ENCODE measurements at regions not wholly inside any gene's neighbourhood (a gene's known extent, or its start where the extent isn't known, plus 50 kb on each side); places are given as distances from the start of the nearest gene placed in this dataset.
"Not testable (repeated sequence)": the region's sequence is repeated elsewhere in the genome, so short reads cannot be mapped to it uniquely, and the experiment has no call there.

- intact Hi-C loops (cut with DNase I) = no loop called here
These were observed 622.3 kb downstream of the C12orf50 start for GRCh38 chr12:87406926-87407325.

DNA sequence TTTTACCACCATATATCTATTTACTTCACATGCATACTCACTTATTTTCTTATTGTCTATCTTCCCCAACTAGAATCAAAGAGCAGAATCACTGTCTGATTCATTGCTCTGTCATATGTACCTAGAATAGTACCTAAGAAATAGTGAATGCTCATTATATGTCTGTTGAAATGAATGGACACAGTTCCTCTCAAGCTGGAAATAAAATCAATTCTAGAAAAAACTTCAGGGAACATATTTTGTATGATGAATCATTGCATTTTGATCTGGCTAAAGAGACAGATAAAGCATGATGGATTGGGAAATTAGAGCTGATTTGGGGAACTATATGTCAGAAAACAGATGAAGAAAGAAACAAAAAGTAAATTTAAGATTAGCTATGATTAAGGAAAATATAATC is 623.3 kb downstream of the C12orf50 start:
- DNase-seq (no peak), ATAC-seq (no peak)
- Histone ChIP-seq H3K36me3 (no peaks in the 10 kb centered on the region), H3K4me1 (no peaks in the 10 kb centered on the region), H3K9me3 (no peaks in the 10 kb centered on the region), H3K27ac (no peak overlapping the region), H3K27me3 (ENCODE audit: low read depth) (no peaks in the 10 kb centered on the region), H3K4me3 (no peak overlapping the region)
- intact Hi-C loops (cut with DNase I) = no loop called here
- TF ChIP-seq, protein P1, sequence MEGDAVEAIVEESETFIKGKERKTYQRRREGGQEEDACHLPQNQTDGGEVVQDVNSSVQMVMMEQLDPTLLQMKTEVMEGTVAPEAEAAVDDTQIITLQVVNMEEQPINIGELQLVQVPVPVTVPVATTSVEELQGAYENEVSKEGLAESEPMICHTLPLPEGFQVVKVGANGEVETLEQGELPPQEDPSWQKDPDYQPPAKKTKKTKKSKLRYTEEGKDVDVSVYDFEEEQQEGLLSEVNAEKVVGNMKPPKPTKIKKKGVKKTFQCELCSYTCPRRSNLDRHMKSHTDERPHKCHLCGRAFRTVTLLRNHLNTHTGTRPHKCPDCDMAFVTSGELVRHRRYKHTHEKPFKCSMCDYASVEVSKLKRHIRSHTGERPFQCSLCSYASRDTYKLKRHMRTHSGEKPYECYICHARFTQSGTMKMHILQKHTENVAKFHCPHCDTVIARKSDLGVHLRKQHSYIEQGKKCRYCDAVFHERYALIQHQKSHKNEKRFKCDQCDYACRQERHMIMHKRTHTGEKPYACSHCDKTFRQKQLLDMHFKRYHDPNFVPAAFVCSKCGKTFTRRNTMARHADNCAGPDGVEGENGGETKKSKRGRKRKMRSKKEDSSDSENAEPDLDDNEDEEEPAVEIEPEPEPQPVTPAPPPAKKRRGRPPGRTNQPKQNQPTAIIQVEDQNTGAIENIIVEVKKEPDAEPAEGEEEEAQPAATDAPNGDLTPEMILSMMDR (IDR thresholded peaks at IDR 0.05) = no peak

More at GRCh38 chr12:87406926-87407325, 622.3 kb downstream of the C12orf50 start:
- Histone ChIP-seq H3K9me3 (no peaks in the 10 kb centered on the region), H3K4me1 (no peaks in the 10 kb centered on the region), H3K27ac (no peak overlapping the region), H3K4me3 (no peak overlapping the region), H3K36me3 (no peaks in the 10 kb centered on the region), H3K27me3 (ENCODE audit: low read depth) (no peaks in the 10 kb centered on the region)
- no peak for DNase-seq
- TF ChIP-seq, protein P1 (IDR thresholded peaks at IDR 0.05) = no peak
- ATAC-seq = no peak

GRCh38 chr12:87394168-87394567 is 635.0 kb downstream of the C12orf50 start:
- H3K9me3 ChIP-seq; H3K27ac ChIP-seq; H3K27me3 ChIP-seq (ENCODE audit: low read depth); ATAC-seq; DNase-seq; H3K4me1 ChIP-seq; H3K4me3 ChIP-seq; intact Hi-C loops (cut with DNase I); H3K36me3 ChIP-seq: not testable (repeated sequence)

DNA sequence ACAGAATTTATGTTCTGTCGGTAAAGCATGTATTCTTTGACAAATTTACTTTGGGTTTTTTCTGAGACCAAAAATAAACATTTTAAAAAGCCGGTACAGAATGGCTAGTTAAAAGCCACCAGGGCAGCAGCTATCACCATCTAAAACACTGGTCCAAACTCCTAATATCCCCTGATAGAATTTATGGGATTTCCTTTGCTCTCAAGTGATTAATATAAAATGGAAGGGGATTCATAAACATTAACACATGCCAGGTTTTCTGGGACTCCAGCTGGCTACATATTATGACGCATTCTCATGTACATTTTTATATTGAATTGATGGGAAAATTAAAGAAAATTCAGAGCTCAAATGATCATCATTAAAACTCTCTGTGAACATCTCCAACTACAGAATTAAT is 640.8 kb downstream of the C12orf50 start:
- Histone ChIP-seq H3K27ac (no peak overlapping the region), H3K4me3 (no peak overlapping the region), H3K4me1 (no peaks in the 10 kb centered on the region), H3K9me3 (no peaks in the 10 kb centered on the region), H3K36me3 (no peaks in the 10 kb centered on the region), H3K27me3 (ENCODE audit: low read depth) (no peaks in the 10 kb centered on the region)
- ATAC-seq (no peak), DNase-seq (no peak)
- TF ChIP-seq, protein P1 (IDR thresholded peaks at IDR 0.05) = no peak
- intact Hi-C loops (cut with DNase I) = no loop called here

DNA sequence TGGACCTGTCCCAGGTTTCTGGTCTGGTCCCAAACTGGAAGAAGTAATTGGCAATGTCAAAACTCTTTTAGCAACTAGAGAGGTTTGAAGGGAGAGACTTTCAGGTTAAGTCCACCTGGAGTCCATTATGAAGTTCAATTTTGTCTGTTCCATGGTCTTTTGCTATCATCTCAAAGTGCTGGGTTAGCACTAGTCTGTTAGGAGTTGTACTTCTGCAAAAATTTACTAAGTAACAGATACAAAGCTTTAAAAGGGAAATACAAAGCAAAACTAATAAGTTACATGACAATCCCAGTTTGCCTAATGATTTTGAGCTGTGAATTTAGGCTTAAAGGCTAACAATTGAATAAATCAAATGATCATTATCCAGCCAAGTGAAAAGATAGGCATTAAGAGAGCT is 643.9 kb downstream of the C12orf50 start:
- intact Hi-C loops (cut with DNase I) = no loop called here
- no peak overlapping the region for H3K4me3 ChIP-seq
- ATAC-seq (no peak), DNase-seq (no peak)
- H3K27me3 ChIP-seq (ENCODE audit: low read depth) = no peaks in the 10 kb centered on the region
- H3K36me3 ChIP-seq = no peaks in the 10 kb centered on the region
- H3K4me1 ChIP-seq = no peaks in the 10 kb centered on the region
- TF ChIP-seq, protein P1 (IDR thresholded peaks at IDR 0.05) = no peak
- H3K27ac ChIP-seq = no peak overlapping the region
- no peaks in the 10 kb centered on the region for H3K9me3 ChIP-seq

DNA sequence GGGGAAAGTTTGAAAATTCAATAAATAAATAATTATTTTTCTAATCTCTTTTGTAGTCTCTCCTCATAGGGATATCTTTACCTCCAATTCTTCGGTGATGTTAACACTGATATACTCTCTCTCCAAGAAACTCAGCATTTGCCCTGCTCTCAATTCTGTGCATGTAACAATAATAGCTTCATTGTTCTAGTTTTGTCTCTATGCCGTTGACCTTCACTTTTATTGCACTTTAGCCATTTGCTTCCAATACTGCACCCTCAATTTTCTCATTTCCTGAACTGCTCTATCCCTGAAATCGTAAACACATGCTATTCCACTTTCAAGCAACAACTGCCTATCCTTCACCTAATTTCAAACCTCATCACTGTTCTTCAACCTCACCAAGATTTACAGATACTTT is 645.0 kb downstream of the C12orf50 start:
- Histone ChIP-seq H3K4me1 (no peaks in the 10 kb centered on the region), H3K27ac (no peak overlapping the region), H3K9me3 (no peaks in the 10 kb centered on the region), H3K27me3 (ENCODE audit: low read depth) (no peaks in the 10 kb centered on the region), H3K36me3 (no peaks in the 10 kb centered on the region), H3K4me3 (no peak overlapping the region)
- no peak for DNase-seq
- intact Hi-C loops (cut with DNase I) = no loop called here
- TF ChIP-seq, protein P1 (IDR thresholded peaks at IDR 0.05) = no peak
- no peak for ATAC-seq
